CD4-positive, alpha-beta memory T cell (primary cell): ENCODE measurements at regions not wholly inside any gene's neighbourhood (a gene's known extent, or its start where the extent isn't known, plus 50 kb on each side); places are given as distances from the start of the nearest gene placed in this dataset.
A peak's percentile ranks its signal among the peaks of the same experiment; 100 is the strongest.
"Not testable (repeated sequence)": the region's sequence is repeated elsewhere in the genome, so short reads cannot be mapped to it uniquely, and the experiment has no call there.

ENCODE experiments used
- CTCF ChIA-PET: fragments of 350-600 bp; sonication (Branson Sonifier 250); formaldehyde crosslinking; loops from one replicate; lab custom pipeline; 2021; ENCODE audit warnings: inconsistent platforms; ENCODE audit not compliant: partially characterized antibody; lab: Charles Lee
- POLR2A ChIA-PET: fragments of 350-600 bp; sonication (Branson Sonifier 250); formaldehyde crosslinking; loops from one replicate; lab custom pipeline; 2021; ENCODE audit not compliant: partially characterized antibody; lab: Charles Lee
- DNase-seq, 5 donors: peaks; one replicate each; pipeline versions ENCODE4 v3.0.0 to v3.0.0-alpha.2; 2020 to 2022; ENCODE audit warnings: mixed read lengths in 1 of 5
- H3K27ac ChIP-seq: one replicate; pipeline ENCODE4 v1.7.0; 2013; ENCODE audit warnings: low read depth, low read length
- H3K27me3 ChIP-seq: 2 replicates; pipeline ENCODE4 v1.7.0; 2013; ENCODE audit warnings: mild to moderate bottlenecking, low read length, moderate library complexity; ENCODE audit not compliant: insufficient read depth
- H3K36me3 ChIP-seq: 2 replicates; pipeline ENCODE4 v1.7.0; 2013; ENCODE audit warnings: mild to moderate bottlenecking, low read length, moderate library complexity; ENCODE audit not compliant: insufficient read depth
- H3K4me1 ChIP-seq: 2 replicates; pipeline ENCODE4 v1.7.0; 2013; ENCODE audit warnings: mild to moderate bottlenecking, low read length, moderate library complexity; ENCODE audit not compliant: insufficient read depth
- H3K4me3 ChIP-seq, 2 donors: one replicate each; pipeline ENCODE4 v1.7.0; 2013; ENCODE audit warnings: low read length in 2 of 2, mild to moderate bottlenecking in 1 of 2
- H3K9me3 ChIP-seq, 2 donors: one replicate each; pipeline ENCODE4 v1.7.0; 2013; ENCODE audit warnings: low read length in 2 of 2, control low read depth in 1 of 2; ENCODE audit not compliant: control insufficient read depth in 1 of 2
- H3K27ac Mint-ChIP-seq, 7 donors: one replicate each; pipeline ENCODE4 v1.8.0; 2020 to 2021; ENCODE audit warnings: mixed read lengths in 7 of 7, mild to moderate bottlenecking in 6 of 7, inconsistent platforms in 3 of 7, moderate library complexity in 3 of 7
- H3K27me3 Mint-ChIP-seq, 2 donors: one replicate each; pipeline ENCODE4 v1.8.0; 2020 to 2021; ENCODE audit warnings: mixed read lengths in 2 of 2
- H3K36me3 Mint-ChIP-seq, 2 donors: one replicate each; pipeline ENCODE4 v1.8.0; 2020 to 2021; ENCODE audit warnings: mixed read lengths in 2 of 2, inconsistent platforms in 1 of 2, mild to moderate bottlenecking in 1 of 2
- H3K4me1 Mint-ChIP-seq, 4 donors: one replicate each; pipeline ENCODE4 v1.8.0; 2020 to 2021; ENCODE audit warnings: mixed read lengths in 4 of 4, mild to moderate bottlenecking in 1 of 4
- H3K4me3 Mint-ChIP-seq, 8 donors: one replicate each; pipeline ENCODE4 v1.8.0; 2020 to 2021; ENCODE audit warnings: mixed read lengths in 8 of 8, mild to moderate bottlenecking in 7 of 8, moderate library complexity in 6 of 8, inconsistent platforms in 3 of 8
- H3K9me3 Mint-ChIP-seq, 8 donors: one replicate each; pipeline ENCODE4 v1.8.0; 2020 to 2021; ENCODE audit warnings: mixed read lengths in 8 of 8, mild to moderate bottlenecking in 5 of 8, inconsistent platforms in 3 of 8, moderate library complexity in 1 of 8
- intact Hi-C: fragments of 100-400 bp; cut with micrococcal nuclease; formaldehyde crosslinking; loops from one replicate; pipeline ENCODE4 v1.15.1; 2023

- intact Hi-C loops, result no loop called here
- ChIA-PET POLR2A (no interaction called here), CTCF (no interaction called here)
- Histone ChIP-seq H3K4me1 (no peaks in the 10 kb centered on the region), H3K27me3 (no peaks in the 10 kb centered on the region), H3K36me3 (no peaks in the 10 kb centered on the region), H3K4me3 (no peak overlapping the region), H3K27ac (no peak overlapping the region), H3K9me3 (no peaks in the 10 kb centered on the region)
- Mint-ChIP-seq H3K27ac (no peak overlapping the region), H3K4me1 (no peaks in the 10 kb centered on the region), H3K9me3 (no peaks in the 10 kb centered on the region), H3K27me3 (peaks cover 0 to 16% of the 10 kb centered on the region in 2 donors), H3K4me3 (no peak overlapping the region), H3K36me3 (no peaks in the 10 kb centered on the region)
- no peak for DNase-seq
Observed at GRCh38 chr5:112533362-112533761, 114.3 kb upstream of the EPB41L4A start.

GRCh38 chr5:112534067-112534583 lies 115.0 kb upstream of the EPB41L4A start:
- peak overlapping the region in 1 of 7 donors; percentile 49 for H3K27ac Mint-ChIP-seq
- POLR2A ChIA-PET, result no interaction called here
- CTCF ChIA-PET, result no interaction called here
- Histone ChIP-seq H3K4me1 (no peaks in the 10 kb centered on the region), H3K36me3 (no peaks in the 10 kb centered on the region), H3K27me3 (no peaks in the 10 kb centered on the region), H3K27ac (no peak overlapping the region), H3K9me3 (no peaks in the 10 kb centered on the region), H3K4me3 (no peak overlapping the region)
- H3K4me1 Mint-ChIP-seq, result no peaks in the 10 kb centered on the region
- H3K4me3 Mint-ChIP-seq, result no peak overlapping the region
- peaks cover 5 to 16% of the 10 kb centered on the region in 2 donors for H3K27me3 Mint-ChIP-seq
- DNase-seq, result no peak
- H3K9me3 Mint-ChIP-seq, result no peaks in the 10 kb centered on the region
- intact Hi-C loops, result no loop called here
- no peaks in the 10 kb centered on the region for H3K36me3 Mint-ChIP-seq

DNA sequence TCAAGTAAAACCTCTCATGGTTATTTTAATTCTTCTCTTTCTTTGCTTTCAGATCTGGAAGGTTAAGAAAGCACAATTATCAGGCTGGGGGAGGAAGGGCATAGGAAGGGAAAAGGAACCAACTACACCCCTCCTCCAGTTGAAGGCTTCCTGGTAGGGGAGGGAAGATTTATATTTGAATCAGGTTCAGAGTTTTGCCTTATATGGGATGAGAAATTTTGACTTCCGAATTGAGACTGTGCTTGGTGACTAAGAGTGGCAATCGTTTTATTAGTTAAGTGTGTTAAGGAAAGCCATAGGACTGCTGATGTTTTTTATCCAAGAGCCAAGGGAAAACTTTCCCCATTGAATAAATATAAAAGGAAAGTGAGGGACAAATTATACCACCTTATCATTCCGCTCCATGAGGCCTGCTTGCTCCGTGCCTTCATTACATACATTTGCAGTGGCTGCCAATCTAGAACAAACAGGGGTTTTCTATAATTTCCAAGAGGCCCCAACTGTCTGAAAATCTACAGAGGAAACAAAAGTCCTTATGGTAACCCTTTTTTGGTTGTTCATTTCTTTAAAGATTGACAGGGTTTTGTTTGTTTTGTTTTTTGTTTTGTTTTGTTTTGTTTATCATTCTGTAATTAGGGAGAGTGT lies 115.7 kb upstream of the EPB41L4A start:
- intact Hi-C loops, result no loop called here
- Histone ChIP-seq H3K9me3 (no peaks in the 10 kb centered on the region), H3K27me3 (no peaks in the 10 kb centered on the region), H3K27ac (no peak overlapping the region), H3K36me3 (no peaks in the 10 kb centered on the region), H3K4me3 (no peak overlapping the region), H3K4me1 (no peaks in the 10 kb centered on the region)
- Mint-ChIP-seq H3K27me3 (peaks cover 5 to 16% of the 10 kb centered on the region in 2 donors), H3K4me3 (no peak overlapping the region), H3K36me3 (no peaks in the 10 kb centered on the region), H3K4me1 (no peaks in the 10 kb centered on the region), H3K9me3 (no peaks in the 10 kb centered on the region), H3K27ac (no peak overlapping the region)
- DNase-seq, result no peak
- CTCF ChIA-PET, result no interaction called here
- POLR2A ChIA-PET, result no interaction called here

DNA sequence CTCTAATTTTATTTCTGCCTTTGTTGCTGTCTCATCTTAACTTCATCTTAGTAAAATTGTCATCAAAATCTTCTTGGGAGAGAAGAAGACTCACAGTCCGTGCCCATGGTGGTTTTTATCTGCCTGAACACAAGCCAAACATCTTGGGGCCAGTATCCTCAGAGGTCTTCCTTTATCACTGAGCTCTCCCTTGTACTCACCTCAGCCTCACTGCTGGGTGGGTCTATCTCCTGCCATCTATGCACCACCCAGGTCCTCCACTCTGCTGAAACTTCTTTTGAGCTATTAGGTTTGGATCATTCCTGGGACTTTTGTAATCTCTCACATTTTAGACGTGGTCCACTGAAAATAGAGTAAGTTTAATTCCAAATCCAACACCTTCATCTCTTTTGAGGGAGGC lies 116.3 kb upstream of the EPB41L4A start:
- no peaks in the 10 kb centered on the region for H3K9me3 ChIP-seq
- Mint-ChIP-seq H3K27me3 (peaks cover 5 to 16% of the 10 kb centered on the region in 2 donors), H3K27ac (no peak overlapping the region), H3K4me3 (no peak overlapping the region), H3K9me3 (no peaks in the 10 kb centered on the region), H3K4me1 (no peaks in the 10 kb centered on the region), H3K36me3 (no peaks in the 10 kb centered on the region)
- H3K27me3 ChIP-seq, result no peaks in the 10 kb centered on the region
- no peak overlapping the region for H3K27ac ChIP-seq
- H3K4me3 ChIP-seq, result no peak overlapping the region
- no peaks in the 10 kb centered on the region for H3K36me3 ChIP-seq
- intact Hi-C loops, result no loop called here
- no peaks in the 10 kb centered on the region for H3K4me1 ChIP-seq
- POLR2A ChIA-PET, result no interaction called here
- no peak for DNase-seq
- CTCF ChIA-PET, result no interaction called here

DNA sequence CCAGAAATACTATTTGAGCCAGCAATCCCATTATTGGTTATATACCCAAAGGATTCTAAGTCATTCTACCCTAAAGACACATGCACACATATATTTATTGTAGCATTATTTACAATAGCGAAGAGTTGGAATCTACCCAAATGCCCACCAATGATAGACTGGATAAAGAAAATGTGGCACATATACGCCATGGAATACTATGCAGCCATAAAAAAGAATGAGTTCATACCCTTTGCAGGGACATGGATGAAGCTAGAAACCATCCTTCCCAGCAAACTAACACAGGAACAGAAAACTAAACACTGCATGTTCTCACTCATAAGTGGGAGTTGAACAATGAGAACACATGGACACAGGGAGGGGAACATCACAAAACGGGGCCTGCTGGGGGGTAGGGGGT lies 125.5 kb upstream of the EPB41L4A start:
- intact Hi-C loops, H3K4me3 ChIP-seq, H3K36me3 ChIP-seq, H3K27ac ChIP-seq, H3K4me1 Mint-ChIP-seq, H3K36me3 Mint-ChIP-seq, DNase-seq, H3K9me3 Mint-ChIP-seq, H3K4me3 Mint-ChIP-seq, H3K9me3 ChIP-seq, POLR2A ChIA-PET, H3K4me1 ChIP-seq, H3K27me3 ChIP-seq, H3K27me3 Mint-ChIP-seq: not testable (repeated sequence)
- CTCF ChIA-PET, result interaction anchor here (11.8 kb wide), 1 partner anchor 214 kb away, joined by 196 read pairs; no protein-coding TSS in a partner anchor
- H3K27ac Mint-ChIP-seq, result peak overlapping the region in 1 of 7 donors; percentile 4

DNA sequence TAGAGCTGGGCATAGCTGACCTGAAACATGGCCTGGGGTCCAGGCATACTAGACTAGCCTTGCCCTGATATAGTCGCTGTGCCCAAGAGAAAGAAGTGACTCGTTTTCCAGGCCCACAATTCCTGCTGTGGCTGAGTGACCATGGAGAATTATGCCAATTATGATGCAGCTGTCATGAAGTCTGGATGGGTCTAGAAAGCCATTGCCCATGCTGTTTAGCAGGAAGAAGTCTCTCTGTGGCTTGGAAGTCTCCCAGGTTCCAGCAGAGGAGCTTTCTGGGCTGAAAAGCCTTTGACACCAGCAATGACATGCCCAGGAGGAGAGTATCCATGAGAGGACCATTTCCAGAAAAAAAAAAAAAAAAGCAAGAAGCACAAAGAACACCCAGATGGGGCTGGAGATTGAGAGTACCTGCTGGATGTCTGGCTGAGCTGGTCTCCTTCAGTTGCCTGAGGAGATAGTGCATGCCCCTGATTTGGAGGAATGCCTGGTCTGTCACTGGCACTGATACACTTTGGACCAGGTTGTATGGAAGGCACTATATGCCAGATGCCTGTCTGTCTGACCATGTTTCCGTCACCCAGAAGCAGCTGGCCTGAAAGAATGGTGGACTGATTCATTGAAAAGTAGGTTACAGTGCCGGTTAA lies 128.0 kb upstream of the EPB41L4A start:
- intact Hi-C loops, result no loop called here
- Mint-ChIP-seq H3K27ac (no peak overlapping the region), H3K27me3 (peaks cover 8 to 9% of the 10 kb centered on the region in 2 donors), H3K9me3 (no peaks in the 10 kb centered on the region), H3K36me3 (no peaks in the 10 kb centered on the region), H3K4me3 (no peak overlapping the region), H3K4me1 (peaks cover 0 to 2% (median 0%) of the 10 kb centered on the region in 4 donors)
- no peaks in the 10 kb centered on the region for H3K9me3 ChIP-seq
- H3K27ac ChIP-seq, result no peak overlapping the region
- H3K27me3 ChIP-seq, result no peaks in the 10 kb centered on the region
- POLR2A ChIA-PET, result no interaction called here
- DNase-seq, result no peak
- no peak overlapping the region for H3K4me3 ChIP-seq
- H3K4me1 ChIP-seq, result no peaks in the 10 kb centered on the region
- H3K36me3 ChIP-seq, result no peaks in the 10 kb centered on the region
- CTCF ChIA-PET, result interaction anchor here (0.9 to 11.8 kb wide), 5 partner anchors 8 to 832 kb away, joined by 3 to 196 read pairs (median 5); no protein-coding TSS in a partner anchor

DNA sequence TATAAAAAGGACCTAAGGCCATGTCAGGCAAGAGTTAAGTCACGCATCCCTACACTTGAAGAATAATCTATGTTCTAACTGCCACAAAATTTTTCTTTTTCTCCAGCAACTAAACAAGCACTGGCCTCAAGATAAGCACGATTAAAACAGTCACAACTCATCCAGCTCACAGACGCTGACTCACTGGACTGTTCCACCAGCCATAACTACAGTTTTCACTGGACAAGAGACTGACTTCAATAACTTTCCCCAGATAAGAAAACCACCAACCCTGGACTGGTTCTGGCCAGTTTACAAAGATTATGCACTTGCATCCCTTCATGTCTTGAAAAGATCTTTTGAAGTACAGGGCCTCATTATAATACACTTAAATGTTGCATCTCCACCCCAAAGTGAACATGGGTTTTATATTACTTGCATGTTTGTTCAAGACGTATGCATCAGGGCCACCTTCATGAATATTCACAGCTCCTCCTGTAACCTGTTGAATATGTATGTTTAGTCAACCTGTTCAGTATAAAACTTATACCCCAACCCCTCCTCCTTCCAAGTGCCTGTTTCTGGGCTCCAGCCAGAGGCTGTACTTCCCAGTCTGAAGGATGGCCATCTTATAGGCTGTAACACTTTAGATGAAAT lies 129.3 kb upstream of the EPB41L4A start:
- peak overlapping the region in 2 of 7 donors; percentile 31 to 39 for H3K27ac Mint-ChIP-seq
- H3K27ac ChIP-seq, result no peak overlapping the region
- H3K4me3 ChIP-seq, result no peak overlapping the region
- peaks cover 0 to 2% (median 0%) of the 10 kb centered on the region in 4 donors for H3K4me1 Mint-ChIP-seq
- H3K27me3 ChIP-seq, result no peaks in the 10 kb centered on the region
- H3K9me3 Mint-ChIP-seq, result no peaks in the 10 kb centered on the region
- peaks cover 2 to 4% of the 10 kb centered on the region in 2 donors for H3K27me3 Mint-ChIP-seq
- POLR2A ChIA-PET, result no interaction called here
- H3K9me3 ChIP-seq, result no peaks in the 10 kb centered on the region
- intact Hi-C loops, result no loop called here
- no peaks in the 10 kb centered on the region for H3K36me3 ChIP-seq
- H3K4me3 Mint-ChIP-seq, result no peak overlapping the region
- CTCF ChIA-PET, result interaction anchor here (11.8 kb wide), 1 partner anchor 210 kb away, joined by 196 read pairs; no protein-coding TSS in a partner anchor
- DNase-seq, result no peak
- H3K4me1 ChIP-seq, result no peaks in the 10 kb centered on the region
- no peaks in the 10 kb centered on the region for H3K36me3 Mint-ChIP-seq
